Skeletal muscle cell (primary cell): ENCODE measurements at regions not wholly inside any gene's neighbourhood (a gene's known extent, or its start where the extent isn't known, plus 50 kb on each side); places are given as distances from the start of the nearest gene placed in this dataset.

Source experiments
- DNase-seq: peaks from one replicate; pipeline ENCODE4 v3.0.0-alpha.2; 2010; ENCODE audit warnings: low read depth
- H3K4me3 ChIP-seq: 2 replicates; pipeline ENCODE4 v1.5.1; 2011; ENCODE audit warnings: low read depth, mild to moderate bottlenecking, control low read depth, low read length, moderate library complexity

DNA sequence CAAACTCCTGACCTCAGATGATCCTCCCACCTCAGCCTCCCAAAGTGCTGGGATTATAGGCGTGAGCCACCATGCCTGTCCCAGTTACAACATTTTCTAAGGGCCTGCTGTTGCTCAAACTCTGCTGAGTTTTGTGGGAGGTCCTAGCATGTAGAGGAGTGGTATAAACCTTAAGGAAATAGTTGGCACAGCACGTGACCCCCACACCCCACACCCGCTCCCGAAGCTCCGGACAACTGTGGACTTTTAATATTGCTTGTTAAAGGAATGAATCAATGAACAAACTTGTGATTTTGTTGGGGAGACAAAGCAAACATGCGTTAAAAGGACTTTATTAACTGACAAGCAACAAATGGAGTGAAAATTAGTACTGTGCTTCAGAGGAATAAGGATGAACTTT is 137.8 kb upstream of the GATA6 start:
- no peak for DNase-seq
- no peak overlapping the region for H3K4me3 ChIP-seq

DNA sequence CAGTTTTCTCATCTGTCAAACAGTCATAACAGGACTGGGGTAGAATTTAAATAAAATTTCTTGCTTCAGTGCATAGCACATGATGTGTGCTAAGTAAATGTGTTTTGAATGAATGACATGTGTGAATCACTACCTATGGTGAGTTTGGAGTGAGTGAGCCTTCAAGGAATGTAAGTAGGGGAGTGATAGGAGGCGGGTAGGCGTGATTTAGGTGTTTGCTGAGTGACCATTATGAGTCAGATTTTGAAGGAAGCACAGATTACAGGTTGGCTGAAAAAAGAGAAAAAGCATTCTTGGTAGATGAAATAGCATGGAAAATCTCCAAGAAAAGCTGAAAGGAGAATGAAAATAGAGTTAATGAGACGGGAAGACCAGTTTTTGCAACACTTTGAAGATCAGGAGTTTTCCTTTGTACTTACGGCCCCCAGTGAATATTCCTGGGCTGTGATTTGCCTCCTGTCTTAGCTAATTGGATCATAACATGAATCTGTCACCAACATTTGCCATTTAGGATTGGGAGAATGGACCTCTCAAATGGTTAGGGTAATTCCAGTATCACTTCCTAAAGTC is 136.9 kb upstream of the GATA6 start:
- H3K4me3 ChIP-seq, result no peak overlapping the region
- peak; percentile 73 for DNase-seq

DNA sequence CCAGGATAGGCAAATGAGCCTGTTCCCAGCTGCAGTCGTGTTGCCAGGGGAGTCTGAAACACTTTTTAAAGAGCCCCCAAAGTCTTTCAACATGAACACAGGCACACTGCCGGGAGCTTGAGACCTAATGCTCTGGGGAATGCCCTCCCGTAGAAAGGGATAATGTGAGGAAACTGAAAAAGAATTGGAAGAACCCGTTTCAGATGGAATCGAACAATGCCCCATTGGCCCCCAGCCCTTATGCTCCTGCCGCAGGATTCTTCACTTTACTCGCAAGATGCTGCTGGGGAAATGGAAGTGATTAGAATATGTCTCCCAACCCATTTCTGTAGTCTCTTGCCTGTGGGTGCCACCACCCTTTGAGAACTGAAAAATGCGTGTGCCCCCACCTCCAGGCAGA is 136.3 kb upstream of the GATA6 start:
- no peak overlapping the region for H3K4me3 ChIP-seq
- DNase-seq, result no peak

DNA sequence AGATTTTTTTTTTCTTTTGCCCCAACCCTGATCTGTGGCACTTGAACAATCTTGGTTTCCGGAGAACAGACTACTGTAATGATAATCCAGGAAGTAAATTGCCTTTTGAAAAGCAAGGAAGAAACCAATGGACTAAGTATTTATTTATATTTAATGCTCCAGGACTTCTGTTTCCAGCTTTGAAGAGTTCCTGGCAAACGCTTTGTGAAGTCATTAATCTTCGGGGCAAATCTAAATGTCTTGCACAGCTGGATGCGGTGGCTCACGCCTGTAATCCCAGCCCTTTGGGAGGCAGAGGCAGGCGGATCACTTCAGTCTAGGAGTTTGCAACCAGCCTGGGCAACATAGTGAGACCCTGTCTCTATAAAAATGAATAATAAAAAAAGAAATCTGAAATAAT is 135.1 kb upstream of the GATA6 start:
- DNase-seq, result no peak
- H3K4me3 ChIP-seq, result no peak overlapping the region

DNA sequence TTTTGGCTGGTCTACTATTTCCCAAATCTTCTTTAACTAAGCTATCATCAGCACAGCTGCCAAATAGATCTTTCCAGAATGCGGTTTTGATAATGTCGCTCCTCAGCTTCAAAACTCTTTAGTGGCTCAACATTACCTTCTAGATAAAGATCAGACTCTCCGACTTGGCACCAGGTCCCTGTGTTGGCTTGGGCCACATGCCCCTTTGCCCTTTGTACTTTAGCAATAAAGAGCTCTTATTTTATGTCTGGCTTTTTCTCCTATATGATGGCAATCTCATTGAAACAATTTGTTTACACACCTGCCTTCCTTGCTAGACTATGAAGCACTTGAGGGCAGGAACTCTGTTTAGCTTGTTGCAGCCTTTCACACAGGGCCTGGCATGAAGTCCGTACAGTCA is 128.9 kb upstream of the GATA6 start:
- no peak overlapping the region for H3K4me3 ChIP-seq
- no peak for DNase-seq

DNA sequence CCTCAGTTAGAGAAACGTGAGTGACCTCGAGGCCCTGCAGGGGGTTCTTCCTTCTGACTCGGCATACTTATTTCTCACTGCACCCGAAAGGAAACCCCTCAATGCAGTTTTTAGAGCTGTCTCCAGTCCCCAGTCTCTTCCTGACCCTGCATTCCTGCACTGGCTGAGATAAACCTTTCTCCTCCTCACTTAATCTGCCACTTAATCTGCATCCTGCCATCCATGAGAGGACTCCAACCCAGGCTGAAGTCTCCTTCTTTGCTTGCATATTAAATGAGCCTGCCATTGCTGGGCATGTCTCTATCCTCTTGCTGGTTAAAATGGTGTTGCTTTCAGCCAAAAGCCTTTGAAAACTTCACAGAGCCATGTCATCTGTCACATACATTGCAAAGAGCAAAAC is 125.6 kb upstream of the GATA6 start:
- H3K4me3 ChIP-seq, result no peak overlapping the region
- no peak for DNase-seq

DNA sequence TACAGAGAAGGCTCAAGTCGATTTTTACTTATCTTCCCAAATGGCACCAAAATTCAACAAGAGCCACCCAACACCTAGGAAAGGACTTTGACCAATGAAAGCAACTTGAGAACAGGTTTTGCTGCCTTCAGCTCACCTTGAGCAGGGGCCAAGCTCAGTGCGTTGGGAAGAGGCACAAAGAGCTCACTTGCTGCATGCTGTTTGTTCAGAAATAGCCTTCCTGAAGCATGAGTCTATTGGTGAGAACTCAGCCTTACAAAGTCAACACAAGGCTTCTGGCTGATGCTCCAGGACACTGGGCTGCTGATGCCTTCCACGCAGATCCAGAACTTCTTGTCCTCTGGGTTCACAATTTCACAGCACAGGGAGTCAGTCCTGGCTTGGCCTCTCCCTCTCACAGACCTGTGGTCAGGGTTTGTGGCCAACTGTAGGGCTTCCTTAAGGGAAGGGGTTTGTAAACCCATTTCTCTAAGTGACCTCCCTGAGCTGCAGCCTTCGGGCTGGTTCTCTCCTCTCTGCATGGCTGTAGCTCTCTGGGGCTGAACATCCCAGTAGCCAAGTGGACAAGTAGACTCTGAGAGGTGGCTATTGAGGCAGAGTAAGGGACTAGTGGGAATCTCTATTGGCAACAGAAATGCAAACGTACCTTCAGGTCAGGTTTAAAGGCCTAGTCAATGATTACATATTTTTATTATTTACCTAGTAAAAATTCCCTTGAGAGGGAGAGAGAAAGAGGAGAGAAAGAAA is 124.7 kb upstream of the GATA6 start:
- no peak for DNase-seq
- no peak overlapping the region for H3K4me3 ChIP-seq

DNA sequence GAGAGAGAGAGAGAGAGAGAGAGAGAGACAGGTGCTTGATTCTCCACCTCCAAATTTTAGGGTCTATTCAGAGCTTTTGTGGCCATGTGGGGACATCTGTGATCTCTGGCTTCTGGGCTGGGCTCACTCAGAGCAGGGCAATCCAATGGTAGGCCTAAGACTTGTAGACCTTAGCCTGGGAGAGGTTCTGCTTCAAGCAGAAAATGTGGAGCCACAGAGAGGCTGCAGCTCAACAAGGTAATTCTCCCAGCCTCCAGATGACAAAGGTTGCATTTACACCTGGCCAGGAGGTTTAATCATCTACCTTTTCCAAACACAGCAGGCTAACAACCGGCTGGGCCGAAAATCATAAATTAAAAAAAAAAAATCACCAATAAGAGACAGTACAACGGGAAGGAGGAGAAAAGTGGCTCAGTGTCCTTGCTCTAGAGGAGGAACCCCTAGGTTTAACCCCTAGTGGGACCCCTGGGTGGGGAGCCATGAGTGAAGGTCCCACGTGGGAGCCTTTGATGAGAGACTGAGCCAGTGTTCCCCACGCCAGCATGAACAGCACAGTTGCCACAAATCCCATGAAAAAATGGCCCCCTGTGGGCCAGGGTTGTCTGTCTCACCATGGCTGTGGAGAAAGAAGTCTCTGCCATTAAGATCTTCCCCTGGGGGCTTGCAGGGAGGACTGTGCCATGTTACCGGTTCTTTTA is 124.0 kb upstream of the GATA6 start:
- no peak for DNase-seq
- no peak overlapping the region for H3K4me3 ChIP-seq

DNA sequence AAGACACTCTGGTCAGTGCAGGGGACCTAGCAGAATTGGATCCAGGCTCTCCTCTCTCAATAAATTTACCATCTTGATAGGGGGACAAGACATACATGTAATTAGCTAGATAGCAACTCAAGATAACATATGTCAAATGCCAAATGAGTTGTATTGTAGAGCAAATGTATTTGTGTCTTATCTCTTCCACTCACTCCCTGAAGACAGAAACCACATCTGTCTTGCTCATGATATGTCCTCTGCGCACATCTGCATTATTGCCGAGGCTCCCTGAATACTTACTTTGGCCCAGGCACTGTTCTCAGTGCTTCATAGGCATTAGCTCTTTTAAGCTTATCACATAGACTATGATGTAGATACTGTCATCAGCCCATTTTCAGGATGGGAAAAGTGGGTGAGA is 122.9 kb upstream of the GATA6 start:
- no peak overlapping the region for H3K4me3 ChIP-seq
- no peak for DNase-seq

DNA sequence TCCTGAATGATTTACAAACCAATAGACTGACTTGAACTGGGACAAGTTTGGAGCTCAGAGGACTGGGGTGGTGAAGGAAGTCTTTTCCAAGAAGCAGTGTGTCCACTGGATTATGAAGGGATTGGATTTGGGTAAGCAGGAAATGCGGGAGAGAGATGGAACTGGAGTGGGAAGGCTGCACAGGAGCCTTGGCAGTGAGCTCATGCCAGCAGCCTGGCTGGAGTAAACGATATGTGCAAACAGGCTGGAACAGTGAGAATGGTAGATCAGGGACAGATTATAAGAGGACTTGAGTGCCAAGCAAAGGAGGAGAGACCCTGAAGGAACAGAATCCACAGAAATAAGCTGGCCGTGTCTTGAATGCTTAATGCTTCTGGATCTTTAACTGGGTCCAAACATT is 121.9 kb upstream of the GATA6 start:
- no peak for DNase-seq
- no peak overlapping the region for H3K4me3 ChIP-seq

DNA sequence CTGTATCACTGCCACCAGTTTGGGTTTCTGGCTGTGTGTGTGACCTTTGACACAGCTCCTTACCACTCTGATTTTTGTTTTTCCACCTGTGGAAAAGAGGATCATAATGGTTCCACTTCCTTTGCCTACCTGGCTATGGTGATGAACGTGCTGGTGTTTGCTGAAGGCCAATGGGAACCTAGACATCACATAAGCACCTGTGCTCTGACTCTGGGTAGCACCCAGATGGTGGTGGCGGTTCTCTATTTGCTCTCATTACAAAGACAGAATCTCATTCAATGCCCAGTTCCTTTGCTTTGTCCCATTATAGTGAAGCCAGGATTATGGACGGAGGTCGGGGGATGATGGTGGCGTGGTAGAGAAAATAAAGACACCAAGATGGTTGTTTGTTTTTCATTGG is 121.2 kb upstream of the GATA6 start:
- no peak overlapping the region for H3K4me3 ChIP-seq
- no peak for DNase-seq

DNA sequence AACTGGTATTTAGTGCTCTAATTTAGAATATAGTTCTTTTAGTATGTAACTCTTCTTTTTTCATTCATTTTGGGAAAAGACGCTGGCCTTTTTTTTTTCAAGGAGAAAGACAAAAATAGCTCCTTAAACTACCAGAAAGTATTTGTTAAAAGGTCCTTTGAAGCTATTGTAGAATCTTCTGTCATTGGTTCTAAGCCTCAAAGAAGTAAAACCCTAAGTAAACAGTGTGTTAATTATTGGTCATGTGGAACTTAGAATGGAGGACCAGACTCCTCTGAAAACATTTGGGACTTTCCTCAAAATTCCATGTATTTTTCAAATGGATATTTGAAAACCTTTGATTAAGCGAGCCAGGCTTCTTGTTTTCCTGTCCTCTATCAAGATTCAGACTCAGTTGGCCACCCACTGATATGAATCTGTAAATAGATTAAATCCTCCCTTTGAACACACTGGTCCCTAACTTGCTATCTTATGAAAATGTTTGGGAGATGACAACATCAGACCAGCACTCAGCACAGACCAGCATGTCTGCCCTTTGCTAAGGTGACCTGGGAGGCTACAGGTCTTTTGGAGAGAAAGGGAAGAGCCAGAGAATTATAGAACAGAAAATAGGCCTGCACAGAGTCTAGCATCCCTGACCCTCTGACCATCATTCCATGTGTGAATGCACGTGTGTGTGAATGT is 120.3 kb upstream of the GATA6 start:
- no peak overlapping the region for H3K4me3 ChIP-seq
- DNase-seq, result no peak

DNA sequence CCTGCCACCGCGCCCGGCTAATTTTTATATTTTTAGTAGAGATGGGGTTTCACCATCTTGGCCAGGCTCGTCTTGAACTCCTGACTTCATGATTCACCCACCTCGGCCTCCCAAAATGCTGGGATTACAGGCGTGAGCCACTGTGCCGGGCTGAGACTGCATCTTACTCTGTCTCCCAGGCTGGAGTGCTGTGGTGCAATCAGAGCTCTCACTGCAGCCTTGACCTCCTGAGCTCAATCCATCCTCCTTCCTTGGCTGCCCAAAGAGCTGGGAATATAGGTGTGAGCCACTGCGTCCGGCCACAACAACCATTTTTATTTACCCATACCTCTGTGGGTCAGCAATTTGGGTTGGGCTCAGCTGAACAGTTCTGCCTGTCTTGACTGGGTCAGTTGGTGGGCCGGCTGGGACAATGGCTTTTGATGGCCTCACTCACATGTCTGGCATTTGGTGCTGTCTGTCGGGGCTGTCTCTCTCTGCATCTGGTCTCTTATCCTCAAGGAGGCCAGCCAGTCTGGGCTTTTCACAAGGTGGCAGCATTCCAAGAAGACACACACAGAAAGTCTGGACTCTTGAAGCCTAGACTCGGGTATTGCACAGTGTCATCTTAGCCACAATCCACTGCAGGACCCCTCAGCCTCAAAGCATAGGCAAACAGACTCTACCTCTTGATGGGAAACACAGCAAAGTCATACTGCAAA is 116.8 kb upstream of the GATA6 start:
- no peak overlapping the region for H3K4me3 ChIP-seq
- DNase-seq, result no peak

DNA sequence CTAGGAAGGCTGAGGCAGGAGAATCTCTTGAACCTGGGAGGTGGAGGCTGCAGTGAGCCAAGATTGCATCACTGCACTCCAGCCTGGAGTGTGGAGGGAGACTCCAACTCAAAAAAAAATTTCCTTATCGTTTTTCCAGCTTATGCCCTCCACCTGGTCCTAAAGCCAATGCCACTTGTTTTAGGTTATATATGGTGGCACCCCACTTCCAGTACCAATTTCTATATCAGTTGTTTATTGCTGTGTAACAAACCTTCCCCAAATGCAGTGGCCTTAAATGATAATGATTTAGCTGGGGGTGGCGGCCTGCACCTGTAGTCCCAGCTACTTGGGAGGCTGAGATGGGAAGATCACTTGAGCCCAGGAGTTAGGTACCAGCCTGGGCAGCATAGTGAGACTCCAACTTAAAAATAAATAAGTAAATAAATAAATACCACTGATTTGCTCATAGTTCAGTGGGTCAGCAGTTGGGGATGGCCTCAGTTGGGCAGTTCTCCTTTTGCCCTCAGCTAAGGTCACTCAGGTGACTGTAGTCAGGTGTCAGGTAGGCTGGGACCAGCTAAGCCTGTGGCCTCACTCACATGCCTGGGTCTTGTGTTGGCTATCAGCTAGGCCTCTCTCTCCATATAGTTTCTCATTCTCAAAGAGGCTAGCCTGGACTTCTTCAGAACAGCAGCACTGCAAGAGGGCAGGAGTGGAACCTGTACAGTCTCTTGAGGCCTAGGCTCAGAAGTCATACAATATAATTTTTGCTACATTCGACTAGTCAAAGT is 113.7 kb upstream of the GATA6 start:
- no peak for DNase-seq
- no peak overlapping the region for H3K4me3 ChIP-seq

DNA sequence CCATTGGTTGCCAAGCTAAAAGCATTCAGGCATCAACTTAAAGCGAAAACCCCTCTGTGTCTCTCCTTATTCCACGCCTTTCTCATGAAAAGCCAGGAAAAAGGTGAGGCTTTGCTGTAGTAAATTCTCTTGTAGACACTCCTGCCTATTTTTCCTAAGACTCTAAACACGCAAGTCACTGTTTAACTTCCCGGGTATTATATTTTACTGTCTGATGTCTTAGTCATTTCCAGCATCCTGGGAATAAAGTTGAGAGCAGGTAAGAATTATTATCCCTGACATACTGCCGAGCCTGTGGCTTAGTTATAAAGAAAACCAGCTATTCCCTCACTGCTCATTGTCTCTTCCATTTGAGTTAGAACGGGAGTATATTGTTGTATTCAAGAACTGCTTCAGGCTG is 112.4 kb upstream of the GATA6 start:
- DNase-seq, result no peak
- H3K4me3 ChIP-seq, result no peak overlapping the region

DNA sequence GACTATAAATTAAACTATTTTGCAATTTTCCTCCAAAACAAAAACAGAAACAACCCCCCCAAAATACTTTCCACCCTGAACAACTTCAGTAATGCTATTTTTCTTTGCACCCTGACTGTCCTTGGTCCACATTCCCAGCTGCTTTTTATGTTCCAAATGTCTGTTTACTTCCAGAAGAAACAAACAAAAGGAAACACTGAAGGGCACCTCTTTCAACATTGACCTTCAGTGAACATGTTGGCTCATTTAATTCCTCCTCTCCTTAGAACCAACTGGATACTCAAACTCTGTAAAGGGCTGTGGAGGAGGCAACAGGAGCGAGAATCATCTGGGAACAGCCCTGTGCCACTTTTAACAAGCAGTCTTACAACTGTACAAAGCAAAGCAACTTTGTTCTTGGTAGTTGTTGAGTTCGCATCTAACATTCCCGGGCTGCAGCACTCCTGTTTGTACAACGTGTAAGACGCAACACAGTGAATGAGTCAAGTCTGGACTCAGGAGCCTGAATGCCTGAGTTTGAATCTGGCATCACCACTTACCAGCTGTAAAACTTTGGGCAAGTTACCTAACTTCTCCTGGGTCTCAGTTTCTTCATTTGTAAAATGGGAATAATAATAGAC is 111.4 kb upstream of the GATA6 start:
- H3K4me3 ChIP-seq, result no peak overlapping the region
- DNase-seq, result no peak

DNA sequence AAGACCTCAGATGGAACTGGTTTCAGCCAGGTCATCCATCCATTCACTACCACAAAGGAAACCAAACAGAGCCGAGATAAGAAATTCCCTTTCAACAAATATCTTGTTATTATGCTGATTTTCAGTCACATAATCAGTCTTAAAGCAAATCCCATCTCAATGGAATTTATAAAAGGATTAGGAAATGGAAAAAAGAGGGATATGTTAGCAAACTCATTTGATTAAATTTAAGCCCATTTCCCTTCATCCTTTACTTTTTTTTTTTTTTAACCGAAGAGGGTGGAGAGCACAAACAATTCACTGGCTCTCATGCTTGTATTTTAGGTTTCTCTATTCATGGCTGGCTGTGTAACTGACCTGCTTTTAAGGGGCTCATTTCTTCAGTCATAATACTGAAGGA is 109.0 kb upstream of the GATA6 start:
- H3K4me3 ChIP-seq, result no peak overlapping the region
- DNase-seq, result no peak

DNA sequence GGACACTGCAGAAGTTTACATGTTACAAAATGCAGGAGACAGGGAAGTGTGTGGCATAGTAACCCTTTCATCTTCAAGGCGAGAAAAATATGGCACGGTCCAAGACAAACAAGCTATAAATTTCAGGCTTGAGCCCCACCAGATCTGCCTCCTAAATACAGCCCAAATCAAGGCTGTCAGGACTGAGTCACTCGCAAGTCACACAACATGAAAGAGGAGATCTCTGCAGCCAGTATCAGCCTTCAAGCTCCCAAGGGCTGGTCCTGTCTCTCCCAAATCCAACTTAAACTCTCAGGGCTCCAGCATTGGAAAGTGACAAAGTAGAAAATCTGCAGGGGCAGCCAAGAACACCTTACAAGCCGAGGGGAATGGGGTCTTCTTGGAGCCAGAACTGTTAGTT is 106.3 kb upstream of the GATA6 start:
- no peak for DNase-seq
- H3K4me3 ChIP-seq, result no peak overlapping the region

DNA sequence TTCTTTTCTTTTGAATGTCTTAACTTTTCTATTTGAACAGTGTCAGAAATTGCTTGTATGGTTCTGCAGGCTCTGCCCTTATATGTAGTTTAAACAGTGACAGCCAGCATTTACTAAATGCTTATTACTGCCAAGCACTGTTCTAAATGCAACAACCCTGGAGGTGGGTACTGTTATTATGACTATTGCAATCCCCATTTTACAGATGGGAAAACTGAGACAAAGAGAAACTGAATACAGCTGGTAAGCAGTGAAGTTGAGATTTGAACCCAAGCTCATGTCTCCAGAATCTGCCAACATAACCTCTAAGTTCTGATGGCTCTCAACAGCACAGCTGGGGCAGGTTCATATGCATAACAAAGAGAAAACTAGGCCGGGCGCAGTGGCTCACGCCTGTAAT is 105.7 kb upstream of the GATA6 start:
- no peak overlapping the region for H3K4me3 ChIP-seq
- no peak for DNase-seq
